ENCODE measurements at regions not wholly inside any gene's neighbourhood (a gene's known extent, or its start where the extent isn't known, plus 50 kb on each side); places are given as distances from the start of the nearest gene placed in this dataset.

GRCh38 chr4:31141095-31141831, 421.1 kb downstream of the PCDH7 start:
- H3K27me3 ChIP-seq (ENCODE audit: control insufficient read depth in 1 of 2, insufficient read depth in 2 of 2, low read length in 2 of 2), result no peaks in the 10 kb centered on the region
- DNase-seq (no peak), ATAC-seq (ENCODE audit: poor library complexity) (no peak)
- no peak for TF ChIP-seq CTCF (IDR thresholded peaks at IDR 0.05)
- no peaks in the 10 kb centered on the region for H3K27me3 Mint-ChIP-seq
- H3K4me3 Mint-ChIP-seq, result no peak overlapping the region
- no peaks in the 10 kb centered on the region for H3K36me3 ChIP-seq (ENCODE audit: insufficient read depth, low read length)
- no peak overlapping the region for H3K27ac Mint-ChIP-seq
- no peaks in the 10 kb centered on the region for H3K36me3 Mint-ChIP-seq (ENCODE audit: low read depth)
- no peak overlapping the region for H3K4me3 ChIP-seq (ENCODE audit: low read length)
- no peak overlapping the region for H3K27ac ChIP-seq (ENCODE audit: low read depth in 1 of 2, low read length in 2 of 2)
- intact Hi-C loops (cut with DNase I, micrococcal nuclease), result no loop called here
- peaks cover 0 to 4% of the 10 kb centered on the region in 2 experiments for H3K9me3 ChIP-seq (ENCODE audit: control insufficient read depth in 1 of 2, insufficient read depth in 1 of 2, low read length in 2 of 2)
- POLR2A ChIA-PET, result no interaction called here
- no peaks in the 10 kb centered on the region for H3K4me1 ChIP-seq (ENCODE audit: insufficient read depth, low read length)
- CTCF ChIA-PET, result no interaction called here
- H3K4me1 Mint-ChIP-seq (ENCODE audit: low read depth), result no peaks in the 10 kb centered on the region
- peaks cover 12% of the 10 kb centered on the region for H3K9me3 Mint-ChIP-seq

- H3K4me1 ChIP-seq (ENCODE audit: insufficient read depth, low read length), result no peaks in the 10 kb centered on the region
- intact Hi-C loops (cut with DNase I, micrococcal nuclease), result no loop called here
- H3K27ac ChIP-seq (ENCODE audit: low read depth in 1 of 2, low read length in 2 of 2), result no peak overlapping the region
- no peaks in the 10 kb centered on the region for H3K36me3 ChIP-seq (ENCODE audit: insufficient read depth, low read length)
- Mint-ChIP-seq H3K36me3 (ENCODE audit: low read depth) (no peaks in the 10 kb centered on the region), H3K4me1 (ENCODE audit: low read depth) (no peaks in the 10 kb centered on the region), H3K4me3 (no peak overlapping the region), H3K9me3 (peaks cover 12% of the 10 kb centered on the region), H3K27me3 (no peaks in the 10 kb centered on the region), H3K27ac (no peak overlapping the region)
- H3K9me3 ChIP-seq (ENCODE audit: control insufficient read depth in 1 of 2, insufficient read depth in 1 of 2, low read length in 2 of 2), result peaks cover 0 to 4% of the 10 kb centered on the region in 2 experiments
- no peak for DNase-seq
- ChIA-PET POLR2A (no interaction called here), CTCF (no interaction called here)
- ATAC-seq (ENCODE audit: poor library complexity), result no peak
- no peak for TF ChIP-seq CTCF (IDR thresholded peaks at IDR 0.05)
- H3K27me3 ChIP-seq (ENCODE audit: control insufficient read depth in 1 of 2, insufficient read depth in 2 of 2, low read length in 2 of 2), result no peaks in the 10 kb centered on the region
- H3K4me3 ChIP-seq (ENCODE audit: low read length), result no peak overlapping the region
These were observed 421.6 kb downstream of the PCDH7 start for GRCh38 chr4:31141832-31142142.

- Mint-ChIP-seq H3K36me3 (ENCODE audit: low read depth) (no peaks in the 10 kb centered on the region), H3K9me3 (peaks cover 3% of the 10 kb centered on the region), H3K4me1 (ENCODE audit: low read depth) (no peaks in the 10 kb centered on the region), H3K27ac (no peak overlapping the region), H3K27me3 (no peaks in the 10 kb centered on the region), H3K4me3 (no peak overlapping the region)
- peaks cover 3 to 4% of the 10 kb centered on the region in 2 experiments for H3K9me3 ChIP-seq (ENCODE audit: control insufficient read depth in 1 of 2, insufficient read depth in 1 of 2, low read length in 2 of 2)
- intact Hi-C loops (cut with DNase I, micrococcal nuclease), result no loop called here
- TF ChIP-seq CTCF (IDR thresholded peaks at IDR 0.05), result no peak
- no peak for ATAC-seq (ENCODE audit: poor library complexity)
- ChIA-PET CTCF (no interaction called here), POLR2A (no interaction called here)
- no peak overlapping the region for H3K4me3 ChIP-seq (ENCODE audit: low read length)
- no peak for DNase-seq
- H3K27me3 ChIP-seq (ENCODE audit: control insufficient read depth in 1 of 2, insufficient read depth in 2 of 2, low read length in 2 of 2), result no peaks in the 10 kb centered on the region
- no peak overlapping the region for H3K27ac ChIP-seq (ENCODE audit: low read depth in 1 of 2, low read length in 2 of 2)
- H3K4me1 ChIP-seq (ENCODE audit: insufficient read depth, low read length), result no peaks in the 10 kb centered on the region
- H3K36me3 ChIP-seq (ENCODE audit: insufficient read depth, low read length), result no peaks in the 10 kb centered on the region
These were observed 426.2 kb downstream of the PCDH7 start for GRCh38 chr4:31146366-31146765.
